K562 (cell line): ENCODE measurements at regions not wholly inside any gene's neighbourhood (a gene's known extent, or its start where the extent isn't known, plus 50 kb on each side); places are given as distances from the start of the nearest gene placed in this dataset.

Experiments used
- HCFC1 ChIP-seq: IDR thresholded peaks from 2 replicates; pipeline ENCODE4 v1.6.1; 2012; ENCODE audit warnings: low read depth, low read length, improper control_type of control experiment
- LARP7 ChIP-seq: fragments of 450-650 bp; IDR thresholded peaks from 2 replicates; pipeline ENCODE4 v1.6.1; 2016
- MAFK ChIP-seq: IDR thresholded peaks from 2 replicates; pipeline ENCODE4 v1.6.1; 2011; ENCODE audit warnings: low read length, improper control_type of control experiment
- POLR2A ChIP-seq: fragments of 450-650 bp; conservative IDR thresholded peaks from 2 replicates; pipeline ENCODE4 v1.6.1; 2016
- ZNF717 ChIP-seq: fragments of 250-450 bp; sonication (Bioruptor Pico); IDR thresholded peaks from 2 replicates; pipeline ENCODE4 v1.5.0; 2021

- TF ChIP-seq MAFK (no peak), LARP7 (no peak), HCFC1 (no peak), POLR2A (no peak), ZNF717 (CRISPR knock-in tag) (no peak)
Measured at GRCh38 chr9:108070861-108071260, 581.3 kb upstream of the KLF4 start.
